HCT116 (cell line): ENCODE measurements at regions not wholly inside any gene's neighbourhood (a gene's known extent, or its start where the extent isn't known, plus 50 kb on each side); places are given as distances from the start of the nearest gene placed in this dataset.
"Not testable (repeated sequence)": the region's sequence is repeated elsewhere in the genome, so short reads cannot be mapped to it uniquely, and the experiment has no call there.

ENCODE experiments used
- ATAC-seq: fragments of 200-7000 bp; cut with Tn5 transposase; 2 replicates; pipeline ENCODE4 v1.9.1; 2020; ENCODE audit warnings: mild to moderate bottlenecking, moderate library complexity
- BruUV-seq: library from RNA; stranded (reverse); fragments of 400-500 nt; replicated peaks from 2 replicates; lab custom pipeline; 2021; lab: Mats Ljungman, UMichigan
- CTCF ChIA-PET: fragments of 300-600 bp; sonication (Branson Sonifier 250); formaldehyde crosslinking; loops from one replicate; lab custom pipeline; 2021; ENCODE audit warnings: antibody characterized with exemption; lab: Charles Lee
- POLR2A ChIA-PET: fragments of 300-600, 350-600 bp; sonication (Branson Sonifier 250); formaldehyde crosslinking; loops from one replicate; lab custom pipeline; 2021; ENCODE audit warnings: antibody characterized with exemption; lab: Charles Lee
- RAD21 ChIA-PET, 2 experiments: fragments of 300-600 bp; sonication (Branson Sonifier 250); formaldehyde crosslinking; loops; one replicate each; lab custom pipeline; 2023; ENCODE audit warnings: low total read pairs in 2 of 2; ENCODE audit not compliant: uncharacterized antibody in 2 of 2, unreplicated experiment in 2 of 2, low non-redundant PET in 1 of 2; lab: Charles Lee
- DNase-seq: peaks from one replicate; pipeline ENCODE4 v3.0.0-alpha.2; 2010; ENCODE audit warnings: low read depth, low spot score
- H2AFZ ChIP-seq: fragments of 200-600 bp; shearing (Covaris generic), sonication (generic); 2 replicates; pipeline ENCODE4 v1.6.1; 2017; ENCODE audit warnings: low read depth, mixed run types, mixed read lengths, antibody characterized with exemption, low read length; ENCODE audit not compliant: poor library complexity, severe bottlenecking
- H3K27ac ChIP-seq: 2 replicates; pipeline ENCODE4 v1.5.1; 2012; ENCODE audit warnings: low read depth, low read length
- H3K27me3 ChIP-seq: fragments of 200-600 bp; sonication (generic); 2 replicates; pipeline ENCODE4 v1.6.1; 2016; ENCODE audit warnings: mixed run types, low read length, mixed read lengths; ENCODE audit not compliant: insufficient read depth
- H3K36me3 ChIP-seq, 2 experiments: fragments of 200-500 bp in 1 of 2; fragments of 200-600 bp in 1 of 2; sonication (Bioruptor generic) in 1 of 2; sonication (generic) in 1 of 2; 2 replicates each; pipeline versions ENCODE4 v1.5.1 to v1.6.1; 2014 to 2016; ENCODE audit warnings: low read length in 2 of 2, inconsistent platforms in 1 of 2, mixed read lengths in 1 of 2, mixed run types in 1 of 2; ENCODE audit not compliant: insufficient read depth in 2 of 2, control insufficient read depth in 1 of 2
- H3K4me1 ChIP-seq, 2 experiments: fragments of 200-600 bp in 1 of 2; sonication (generic) in 1 of 2; 2 replicates each; pipeline versions ENCODE4 v1.5.1 to v1.6.1; 2012 to 2017; ENCODE audit warnings: low read length in 2 of 2, inconsistent platforms in 1 of 2, mild to moderate bottlenecking in 1 of 2, mixed read lengths in 1 of 2, mixed run types in 1 of 2, moderate library complexity in 1 of 2; ENCODE audit not compliant: insufficient read depth in 2 of 2, control insufficient read depth in 1 of 2
- H3K4me2 ChIP-seq: fragments of 200-600 bp; sonication (generic); 2 replicates; pipeline ENCODE4 v1.6.1; 2017; ENCODE audit warnings: mixed run types, low read length, mixed read lengths
- H3K4me3 ChIP-seq, 2 experiments: fragments of 200-600 bp in 1 of 2; sonication (generic) in 1 of 2; replicated peaks in 1 of 2; 2 replicates each; pipeline ENCODE4 v1.5.1; 2011 to 2016; ENCODE audit warnings: low read length in 2 of 2, control low read depth in 1 of 2, low read depth in 1 of 2, mild to moderate bottlenecking in 1 of 2, mixed read lengths in 1 of 2, mixed run types in 1 of 2
- H3K79me2 ChIP-seq: fragments of 200-600 bp; sonication (generic); 2 replicates; pipeline ENCODE4 v1.6.1; 2017; ENCODE audit warnings: mild to moderate bottlenecking, mixed run types, low read length, moderate library complexity, mixed read lengths; ENCODE audit not compliant: insufficient read depth
- H3K9ac ChIP-seq: fragments of 200-600 bp; sonication (generic); 2 replicates; pipeline ENCODE4 v1.6.1; 2016; ENCODE audit warnings: low read length, mixed read lengths
- H3K9me2 ChIP-seq: fragments of 200-600 bp; sonication (generic), shearing (Covaris generic); 2 replicates; pipeline ENCODE4 v1.6.1; 2017; ENCODE audit warnings: mixed run types, mild to moderate bottlenecking, moderate library complexity; ENCODE audit not compliant: insufficient read depth
- H3K9me3 ChIP-seq, 2 experiments: fragments of 200-500 bp in 1 of 2; fragments of 200-600 bp in 1 of 2; sonication (Bioruptor generic) in 1 of 2; sonication (generic) in 1 of 2; 2 replicates each; pipeline ENCODE4 v1.6.1; 2014 to 2017; ENCODE audit warnings: low read length in 2 of 2, mixed read lengths in 2 of 2, inconsistent platforms in 1 of 2, low read depth in 1 of 2, mild to moderate bottlenecking in 1 of 2, mixed run types in 1 of 2, moderate library complexity in 1 of 2; ENCODE audit not compliant: control insufficient read depth in 1 of 2, insufficient read depth in 1 of 2
- H4K20me1 ChIP-seq: fragments of 200-600 bp; sonication (generic), shearing (Covaris generic); 2 replicates; pipeline ENCODE4 v1.6.1; 2017; ENCODE audit warnings: mixed run types, mild to moderate bottlenecking, moderate library complexity; ENCODE audit not compliant: insufficient read depth
- EZH2phosphoT487 ChIP-seq: fragments of 200-600 bp; IDR thresholded peaks from 2 replicates; pipeline ENCODE4 v1.6.1; 2018; ENCODE audit warnings: antibody characterized with exemption, borderline replicate concordance
- JUND ChIP-seq: IDR thresholded peaks from 2 replicates; pipeline ENCODE4 v1.6.1; 2012
- POLR2A ChIP-seq: IDR thresholded peaks from 2 replicates; pipeline ENCODE4 v1.7.0; 2011; ENCODE audit warnings: borderline replicate concordance; ENCODE audit not compliant: insufficient read depth, insufficient read length; ENCODE audit errors: extremely low read depth
- POLR2AphosphoS5 ChIP-seq: IDR thresholded peaks from 2 replicates; pipeline ENCODE4 v1.6.1; 2011; ENCODE audit warnings: mild to moderate bottlenecking, low read depth, low read length, moderate library complexity
- RAD21 ChIP-seq: IDR thresholded peaks from 2 replicates; pipeline ENCODE4 v1.6.1; 2012; ENCODE audit warnings: low read depth, mild to moderate bottlenecking
- REST ChIP-seq: IDR thresholded peaks from 2 replicates; pipeline ENCODE4 v1.6.1; 2012; ENCODE audit warnings: low read depth
- SRF ChIP-seq: IDR thresholded peaks from 2 replicates; pipeline ENCODE4 v1.6.1; 2012; ENCODE audit warnings: low read depth
- YY1 ChIP-seq: IDR thresholded peaks from 2 replicates; pipeline ENCODE4 v1.6.1; 2011; ENCODE audit warnings: low read length, low read depth, moderate library complexity, mild to moderate bottlenecking; ENCODE audit not compliant: insufficient replicate concordance; ENCODE audit errors: extremely low read depth
- intact Hi-C: fragments of 100-400 bp; cut with micrococcal nuclease; formaldehyde crosslinking; loops from 2 replicates; pipeline ENCODE4 v1.10.0; 2022
- TF ChIP-seq, protein P1 (sequence below): IDR thresholded peaks from 2 replicates; pipeline ENCODE4 v1.6.1; 2012

GRCh38 chrX:1853447-1853846 is 238.6 kb downstream of the ASMT start:
- Histone ChIP-seq H3K9me2 (no peaks in the 10 kb centered on the region), H3K9ac (no peak overlapping the region), H3K79me2 (no peaks in the 10 kb centered on the region), H2AFZ (no peak overlapping the region), H3K4me3 (no peak overlapping the region), H3K27me3 (no peaks in the 10 kb centered on the region), H3K27ac (no peak overlapping the region), H4K20me1 (no peaks in the 10 kb centered on the region), H3K4me2 (no peak overlapping the region), H3K4me1 (no peaks in the 10 kb centered on the region), H3K36me3 (no peaks in the 10 kb centered on the region), H3K9me3 (no peaks in the 10 kb centered on the region)
- intact Hi-C loops: no loop called here
- RAD21 ChIA-PET: no interaction called here
- ATAC-seq (no peak), DNase-seq (no peak)
- no TSS peak for BruUV-seq
- POLR2A ChIA-PET: no interaction called here
- CTCF ChIA-PET: no interaction called here
- no peak for TF ChIP-seq EZH2phosphoT487
- no peak for TF ChIP-seq RAD21

DNA sequence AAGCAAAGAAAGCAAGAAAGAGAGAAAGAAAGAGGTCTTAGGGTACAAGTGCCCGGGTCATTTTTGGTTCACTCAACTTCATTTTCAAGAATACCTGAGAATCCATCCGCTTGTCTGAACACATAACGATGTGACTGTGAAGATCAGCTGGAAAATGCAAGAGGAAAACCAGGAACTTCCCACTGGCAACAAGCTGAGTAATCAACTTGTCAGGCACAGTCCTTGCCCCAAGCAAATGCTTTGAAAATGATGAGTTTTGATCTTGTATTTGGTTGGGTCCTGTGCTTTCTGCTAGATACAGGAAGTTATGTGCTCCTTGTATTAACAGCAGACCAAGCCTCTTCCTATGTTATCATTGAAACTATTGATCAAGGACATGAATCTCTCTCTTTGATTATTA is 239.1 kb downstream of the ASMT start:
- CTCF ChIA-PET: no interaction called here
- no peaks in the 10 kb centered on the region for H3K9me2 ChIP-seq
- TF ChIP-seq, protein P1, sequence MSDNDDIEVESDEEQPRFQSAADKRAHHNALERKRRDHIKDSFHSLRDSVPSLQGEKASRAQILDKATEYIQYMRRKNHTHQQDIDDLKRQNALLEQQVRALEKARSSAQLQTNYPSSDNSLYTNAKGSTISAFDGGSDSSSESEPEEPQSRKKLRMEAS: no peak
- TF ChIP-seq REST (no peak), SRF (no peak), YY1 (no peak), POLR2AphosphoS5 (no peak), JUND (no peak), POLR2A (no peak)
- TF ChIP-seq, all 23 proteins: peak for 0
- Histone ChIP-seq H3K36me3 (no peaks in the 10 kb centered on the region), H2AFZ (no peak overlapping the region), H3K4me1 (no peaks in the 10 kb centered on the region), H3K9me3 (no peaks in the 10 kb centered on the region), H3K9ac (no peak overlapping the region), H3K27ac (no peak overlapping the region), H3K4me3 (no peak overlapping the region), H3K27me3 (no peaks in the 10 kb centered on the region), H3K79me2 (no peaks in the 10 kb centered on the region), H4K20me1 (no peaks in the 10 kb centered on the region), H3K4me2 (no peak overlapping the region)
- BruUV-seq: no TSS peak
- intact Hi-C loops: no loop called here
- ChIA-PET POLR2A (no interaction called here), RAD21 (no interaction called here)
- ATAC-seq (no peak), DNase-seq (no peak)

GRCh38 chrX:1854861-1855260 is 240.0 kb downstream of the ASMT start:
- RAD21 ChIA-PET, H3K9me3 ChIP-seq, CTCF ChIA-PET, POLR2A ChIA-PET, H3K4me2 ChIP-seq, H3K9me2 ChIP-seq, ATAC-seq, H4K20me1 ChIP-seq, H3K9ac ChIP-seq, H3K4me3 ChIP-seq, intact Hi-C loops, H3K79me2 ChIP-seq, BruUV-seq, H3K36me3 ChIP-seq, H3K27me3 ChIP-seq, DNase-seq, H3K27ac ChIP-seq, H2AFZ ChIP-seq, H3K4me1 ChIP-seq: not testable (repeated sequence)
